ENCODE measurements at regions not wholly inside any gene's neighbourhood (a gene's known extent, or its start where the extent isn't known, plus 50 kb on each side); places are given as distances from the start of the nearest gene placed in this dataset.

DNA sequence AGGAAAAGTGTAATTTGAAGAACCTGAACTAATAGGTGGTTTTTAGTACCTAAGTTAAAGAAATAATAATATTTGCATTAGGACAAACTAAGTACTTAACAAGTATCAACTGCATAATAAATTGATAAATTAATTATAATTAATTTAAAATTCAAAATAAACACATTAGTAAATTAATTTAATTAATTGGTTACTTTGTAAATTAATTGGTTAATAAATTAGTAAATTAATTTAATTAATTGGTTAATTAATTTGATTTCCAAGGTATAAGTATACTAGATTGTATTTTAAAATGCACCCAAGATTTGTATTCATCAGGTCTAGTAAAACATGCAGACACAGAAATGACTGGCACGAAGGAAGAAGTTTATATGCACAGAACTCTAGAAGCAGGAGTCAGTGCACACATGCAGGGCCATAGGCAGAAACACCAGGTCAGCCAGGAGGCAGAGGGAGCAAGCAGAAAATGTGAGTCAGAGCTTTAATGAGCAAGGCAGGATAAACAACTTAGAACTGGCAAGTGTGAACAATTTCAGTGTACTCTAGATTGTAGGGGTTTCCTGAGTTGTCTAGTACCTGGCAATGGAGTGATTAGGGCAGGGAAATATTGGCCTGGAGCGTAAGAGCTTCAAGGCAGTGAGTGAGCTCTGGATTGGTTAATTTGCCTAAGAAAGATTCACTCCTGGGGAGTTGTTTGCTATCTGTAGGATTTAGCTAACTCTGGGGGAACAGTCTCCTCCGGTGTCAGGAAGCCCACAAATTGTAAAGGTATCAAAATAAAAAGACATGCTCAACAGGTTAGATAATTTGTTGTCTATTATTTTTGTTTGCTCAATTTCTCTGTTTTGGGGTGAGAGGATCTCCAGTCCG, 665.7 kb downstream of the MRPL39 start:
- H3K36me3 Mint-ChIP-seq, result no peaks in the 10 kb centered on the region
- no peaks in the 10 kb centered on the region for H3K4me1 Mint-ChIP-seq
- H3K4me3 Mint-ChIP-seq, result no peak overlapping the region
- peaks cover 22% of the 10 kb centered on the region for H3K9me3 Mint-ChIP-seq
- H3K27ac Mint-ChIP-seq, result no peak overlapping the region
- H3K27me3 Mint-ChIP-seq (ENCODE audit: low read depth), result no peaks in the 10 kb centered on the region
- DNase-seq (ENCODE audit: low spot score in 2 of 2, unreplicated experiment in 2 of 2), result no peak
- TF ChIP-seq CTCF (IDR thresholded peaks at IDR 0.05; ENCODE audit: unreplicated experiment), result no peak

DNA sequence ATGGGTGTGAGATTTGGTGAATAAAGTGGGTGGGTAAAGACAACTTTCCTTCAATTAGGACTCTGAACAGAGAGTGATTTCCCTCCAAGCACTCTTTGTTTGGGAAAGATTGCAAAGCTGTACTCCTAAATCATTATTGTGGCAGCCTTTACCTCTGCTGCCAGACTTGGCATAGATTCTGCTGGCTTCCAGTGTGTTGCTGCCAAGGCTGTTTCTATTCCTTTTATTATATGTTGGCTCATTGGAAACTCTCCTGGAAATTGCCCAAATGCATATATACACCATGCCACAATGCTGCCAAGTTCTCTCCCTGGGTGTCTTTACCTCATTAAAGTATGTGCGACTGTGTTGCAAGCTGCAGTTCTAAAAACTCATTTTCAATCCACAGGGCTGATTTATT, 668.0 kb downstream of the MRPL39 start:
- Mint-ChIP-seq H3K27me3 (ENCODE audit: low read depth) (no peaks in the 10 kb centered on the region), H3K36me3 (no peaks in the 10 kb centered on the region), H3K4me3 (no peak overlapping the region), H3K27ac (no peak overlapping the region), H3K4me1 (no peaks in the 10 kb centered on the region), H3K9me3 (peaks cover 18% of the 10 kb centered on the region)
- no peak for DNase-seq (ENCODE audit: low spot score in 2 of 2, unreplicated experiment in 2 of 2)
- no peak for TF ChIP-seq CTCF (IDR thresholded peaks at IDR 0.05; ENCODE audit: unreplicated experiment)

DNA sequence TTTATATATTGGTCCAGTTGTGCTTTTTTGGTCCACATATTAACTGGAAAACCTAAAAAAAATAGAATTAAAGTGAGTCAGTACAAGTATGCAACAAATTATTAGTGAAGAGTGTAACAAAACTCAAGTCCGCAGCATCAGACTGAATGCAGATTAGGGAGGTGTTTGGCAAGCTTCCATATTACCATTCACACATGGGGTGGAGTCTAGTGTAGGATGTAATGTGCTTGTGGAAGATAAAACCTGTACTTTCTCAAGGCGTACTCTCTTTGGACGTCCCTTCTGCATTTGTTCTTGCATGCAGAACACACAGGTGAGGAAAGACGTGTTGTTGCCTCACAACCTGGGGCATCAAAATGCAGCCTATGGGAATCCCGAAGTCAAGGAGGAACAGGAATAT, 668.7 kb downstream of the MRPL39 start:
- H3K27ac Mint-ChIP-seq, result no peak overlapping the region
- H3K4me3 Mint-ChIP-seq, result no peak overlapping the region
- no peaks in the 10 kb centered on the region for H3K4me1 Mint-ChIP-seq
- no peak for DNase-seq (ENCODE audit: low spot score in 2 of 2, unreplicated experiment in 2 of 2)
- no peaks in the 10 kb centered on the region for H3K36me3 Mint-ChIP-seq
- peaks cover 18% of the 10 kb centered on the region for H3K9me3 Mint-ChIP-seq
- H3K27me3 Mint-ChIP-seq (ENCODE audit: low read depth), result no peaks in the 10 kb centered on the region
- no peak for TF ChIP-seq CTCF (IDR thresholded peaks at IDR 0.05; ENCODE audit: unreplicated experiment)

- Mint-ChIP-seq H3K27ac (no peak overlapping the region), H3K27me3 (ENCODE audit: low read depth) (no peaks in the 10 kb centered on the region), H3K4me3 (no peak overlapping the region), H3K36me3 (no peaks in the 10 kb centered on the region), H3K4me1 (no peaks in the 10 kb centered on the region), H3K9me3 (peaks cover 13% of the 10 kb centered on the region)
- DNase-seq (ENCODE audit: low spot score in 2 of 2, unreplicated experiment in 2 of 2), result no peak
- no peak for TF ChIP-seq CTCF (IDR thresholded peaks at IDR 0.05; ENCODE audit: unreplicated experiment)
Observed at GRCh38 chr21:24935991-24936390, 671.3 kb downstream of the MRPL39 start.

DNA sequence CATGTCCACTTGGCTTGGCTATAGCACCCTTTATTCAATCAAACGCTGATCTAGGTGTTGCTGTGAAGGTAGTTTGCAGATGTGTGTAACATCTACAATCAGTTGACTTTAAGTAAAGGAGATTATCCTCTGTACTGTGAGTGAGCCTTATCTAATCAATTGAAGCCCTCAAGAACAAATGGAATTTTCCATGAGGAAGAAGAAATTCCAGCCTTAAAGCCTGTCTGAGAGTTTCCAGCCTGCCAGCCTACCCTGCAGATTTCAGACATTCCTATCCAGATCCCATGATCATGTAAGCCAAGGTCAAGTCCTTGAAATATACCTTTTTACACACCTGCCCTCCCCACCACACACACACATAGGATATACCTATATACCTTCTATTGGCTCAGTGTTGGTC, 696.7 kb downstream of the MRPL39 start:
- Mint-ChIP-seq H3K4me1 (no peaks in the 10 kb centered on the region), H3K27me3 (ENCODE audit: low read depth) (no peaks in the 10 kb centered on the region), H3K4me3 (no peak overlapping the region), H3K9me3 (peaks cover 40% of the 10 kb centered on the region), H3K36me3 (no peaks in the 10 kb centered on the region), H3K27ac (no peak overlapping the region)
- TF ChIP-seq CTCF (IDR thresholded peaks at IDR 0.05; ENCODE audit: unreplicated experiment), result no peak
- no peak for DNase-seq (ENCODE audit: low spot score in 2 of 2, unreplicated experiment in 2 of 2)

Measured in mesothelial cell of epicardium (in vitro differentiated cells).